ENCODE measurements at regions not wholly inside any gene's neighbourhood (a gene's known extent, or its start where the extent isn't known, plus 50 kb on each side); places are given as distances from the start of the nearest gene placed in this dataset.

DNA sequence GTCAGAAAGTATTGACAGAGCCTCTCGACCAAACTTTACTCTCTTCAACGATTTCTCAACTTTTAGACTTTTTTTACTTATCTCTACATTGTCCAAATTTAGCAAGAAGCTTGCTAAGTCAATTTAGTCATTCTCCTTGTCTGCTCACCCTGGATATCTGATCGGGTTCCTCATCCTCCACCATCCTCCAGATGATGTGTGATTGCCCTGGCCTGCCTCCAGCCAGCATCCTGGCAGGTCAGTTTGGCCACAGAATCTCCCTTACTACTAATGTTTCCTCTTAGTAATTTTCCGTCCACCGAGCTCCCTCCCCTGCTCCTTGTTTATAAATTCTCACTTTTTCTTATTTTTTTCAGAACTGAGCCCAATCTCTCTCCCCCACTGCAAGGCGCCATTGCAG is 167.9 kb upstream of the ZFP42 start:
- TF ChIP-seq CTCF (IDR thresholded peaks at IDR 0.05): no peak
- no peak for TF ChIP-seq POLR2A (IDR thresholded peaks at IDR 0.05)

Measured in body of pancreas (tissue), 4 donors.